H1 (cell line): ENCODE measurements at regions not wholly inside any gene's neighbourhood (a gene's known extent, or its start where the extent isn't known, plus 50 kb on each side); places are given as distances from the start of the nearest gene placed in this dataset.

Source experiments
- CTCF ChIA-PET: fragments of 300-600 bp; sonication (Branson Sonifier 250); formaldehyde crosslinking; loops from one replicate; lab custom pipeline; 2021; ENCODE audit not compliant: partially characterized antibody; lab: Charles Lee
- POLR2A ChIA-PET: fragments of 300-600 bp; sonication (Branson Sonifier 250); formaldehyde crosslinking; loops from one replicate; lab custom pipeline; 2021; ENCODE audit warnings: inconsistent platforms; ENCODE audit not compliant: partially characterized antibody; lab: Charles Lee
- DNase-seq, 2 experiments: peaks; one replicate each; pipeline versions ENCODE4 v3.0.0 to v3.0.0-alpha.2; 2010 to 2022; ENCODE audit warnings: low spot score in 2 of 2, low read depth in 1 of 2, mixed read lengths in 1 of 2
- FAIRE-seq: peaks from 2 replicates; lab custom pipeline; 2011; peaks lifted over from hg19 to GRCh38; lab: Jason Lieb, UNC
- H2AFZ ChIP-seq: 2 replicates; pipeline ENCODE4 v1.8.1; 2012; ENCODE audit warnings: low read length, inconsistent platforms
- H2AK5ac ChIP-seq: 2 replicates; pipeline ENCODE4 v1.6.1; 2013; ENCODE audit warnings: low read depth, low read length
- H2BK120ac ChIP-seq: replicated peaks from 2 replicates; pipeline ENCODE3; 2013; ENCODE audit warnings: low read depth, low read length, inconsistent platforms
- H2BK12ac ChIP-seq: 2 replicates; pipeline ENCODE4 v1.6.1; 2013; ENCODE audit warnings: low read depth, low read length
- H2BK15ac ChIP-seq: 2 replicates; pipeline ENCODE4 v1.6.1; 2013; ENCODE audit warnings: low read length
- H2BK20ac ChIP-seq: 2 replicates; pipeline ENCODE4 v1.6.1; 2013; ENCODE audit warnings: low read length
- H2BK5ac ChIP-seq: 2 replicates; pipeline ENCODE4 v1.6.1; 2013; ENCODE audit warnings: low read depth, low read length
- H3K14ac ChIP-seq: 2 replicates; pipeline ENCODE4 v1.6.1; 2013; ENCODE audit warnings: inconsistent platforms; ENCODE audit not compliant: insufficient read length
- H3K18ac ChIP-seq: 2 replicates; pipeline ENCODE4 v1.6.1; 2013; ENCODE audit warnings: low read length; ENCODE audit errors: extremely low read depth
- H3K23ac ChIP-seq: 2 replicates; pipeline ENCODE4 v1.6.1; 2013; ENCODE audit warnings: inconsistent platforms; ENCODE audit not compliant: insufficient read length
- H3K23me2 ChIP-seq: 2 replicates; pipeline ENCODE4 v1.6.1; 2013; ENCODE audit warnings: low read depth, low read length
- H3K27ac ChIP-seq: 2 replicates; pipeline ENCODE4 v1.6.1; 2011; ENCODE audit warnings: low read depth, low read length, inconsistent platforms
- H3K27me3 ChIP-seq, 4 experiments: replicated peaks in 1 of 4; 1 replicate in 1 of 4; 2 replicates in 3 of 4; pipeline versions ENCODE4 v1.6.1 to v1.8.1; 2011 to 2013; ENCODE audit warnings: low read length in 3 of 4, mild to moderate bottlenecking in 3 of 4, inconsistent platforms in 2 of 4, mixed read lengths in 2 of 4, moderate library complexity in 1 of 4; ENCODE audit not compliant: control insufficient read depth in 3 of 4, insufficient read depth in 3 of 4; ENCODE audit errors: extremely low read depth in 1 of 4
- H3K36me3 ChIP-seq, 4 experiments: 2 replicates each; pipeline versions ENCODE4 v1.6.1 to v1.8.1; 2011 to 2013; ENCODE audit warnings: mild to moderate bottlenecking in 4 of 4, low read length in 3 of 4, moderate library complexity in 2 of 4, control low read depth in 1 of 4, inconsistent platforms in 1 of 4; ENCODE audit not compliant: insufficient read depth in 4 of 4, control insufficient read depth in 2 of 4
- H3K4ac ChIP-seq: replicated peaks from 2 replicates; pipeline ENCODE3; 2013; ENCODE audit warnings: low read length, low read depth, mixed read lengths, inconsistent platforms; ENCODE audit not compliant: insufficient read length
- H3K4me1 ChIP-seq, 4 experiments: replicated peaks in 1 of 4; 1 replicate in 1 of 4; 2 replicates in 3 of 4; pipeline versions ENCODE4 v1.6.1 to v1.8.1; 2011 to 2013; ENCODE audit warnings: low read length in 3 of 4, inconsistent platforms in 2 of 4, mixed read lengths in 1 of 4; ENCODE audit not compliant: insufficient read depth in 4 of 4, control insufficient read depth in 3 of 4
- H3K4me2 ChIP-seq, 2 experiments: 2 replicates each; pipeline versions ENCODE4 v1.6.1 to v1.8.1; 2011 to 2013; ENCODE audit warnings: low read depth in 2 of 2, low read length in 2 of 2, control low read depth in 1 of 2, inconsistent platforms in 1 of 2, mild to moderate bottlenecking in 1 of 2; ENCODE audit not compliant: insufficient read depth in 1 of 2
- H3K4me3 ChIP-seq, 4 experiments: fragments of 200-600, 300-600 bp in 1 of 4; sonication (generic), shearing (Covaris generic), sonication (Bioruptor Twin) in 1 of 4; 2 replicates each; pipeline versions ENCODE4 v1.5.1 to v1.8.1; 2011 to 2016; ENCODE audit warnings: low read length in 4 of 4, low read depth in 3 of 4, control low read depth in 2 of 4, inconsistent platforms in 2 of 4, mild to moderate bottlenecking in 2 of 4, mixed read lengths in 1 of 4, moderate library complexity in 1 of 4; ENCODE audit not compliant: insufficient read depth in 2 of 4; ENCODE audit errors: extremely low read depth in 1 of 4
- H3K56ac ChIP-seq: replicated peaks from 2 replicates; pipeline ENCODE3; 2013; ENCODE audit warnings: low read depth, mild to moderate bottlenecking, mixed read lengths, low read length, inconsistent platforms; ENCODE audit not compliant: insufficient read length
- H3K79me1 ChIP-seq: 2 replicates; pipeline ENCODE4 v1.6.1; 2013; ENCODE audit warnings: low read depth, low read length, control low read depth
- H3K79me2 ChIP-seq, 2 experiments: 2 replicates each; pipeline versions ENCODE4 v1.6.1 to v1.8.1; 2012 to 2013; ENCODE audit warnings: low read length in 2 of 2, mild to moderate bottlenecking in 2 of 2, inconsistent platforms in 1 of 2; ENCODE audit not compliant: insufficient read depth in 2 of 2, control insufficient read depth in 1 of 2
- H3K9ac ChIP-seq, 4 experiments: replicated peaks in 1 of 4; 1 replicate in 1 of 4; 2 replicates in 3 of 4; pipeline versions ENCODE4 v1.6.1 to v1.8.1; 2011 to 2013; ENCODE audit warnings: low read depth in 3 of 4, low read length in 3 of 4, control low read depth in 2 of 4, mild to moderate bottlenecking in 2 of 4, moderate library complexity in 2 of 4, inconsistent platforms in 1 of 4; ENCODE audit errors: extremely low read depth in 1 of 4
- H3K9me3 ChIP-seq, 2 experiments: 2 replicates each; pipeline versions ENCODE4 v1.6.1 to v1.8.1; 2012 to 2013; ENCODE audit warnings: mild to moderate bottlenecking in 2 of 2, moderate library complexity in 2 of 2, control low read depth in 1 of 2, inconsistent platforms in 1 of 2, low read depth in 1 of 2, low read length in 1 of 2, mixed read lengths in 1 of 2; ENCODE audit not compliant: insufficient read depth in 2 of 2
- H4K20me1 ChIP-seq, 2 experiments: replicated peaks in 1 of 2; 2 replicates each; pipeline versions ENCODE3 to v1.8.1; 2011 to 2013; ENCODE audit warnings: inconsistent platforms in 2 of 2, low read length in 2 of 2, mild to moderate bottlenecking in 1 of 2; ENCODE audit not compliant: insufficient read depth in 2 of 2, control insufficient read depth in 1 of 2
- H4K5ac ChIP-seq: 2 replicates; pipeline ENCODE4 v1.6.1; 2013; ENCODE audit warnings: low read length, low read depth, mixed read lengths, inconsistent platforms; ENCODE audit not compliant: insufficient read length
- H4K8ac ChIP-seq: 2 replicates; pipeline ENCODE4 v1.8.0; 2013; ENCODE audit warnings: mild to moderate bottlenecking, moderate library complexity, low read length, inconsistent platforms; ENCODE audit not compliant: insufficient read depth; ENCODE audit errors: extremely low read depth
- H4K91ac ChIP-seq: replicated peaks from 2 replicates; pipeline ENCODE3; 2013; ENCODE audit warnings: low read length, mixed read lengths, inconsistent platforms; ENCODE audit not compliant: insufficient read length
- NANOG ChIP-seq: IDR thresholded peaks from 2 replicates; pipeline ENCODE4 v1.6.1; 2011; ENCODE audit warnings: low read length, low read depth, mild to moderate bottlenecking, inconsistent platforms; ENCODE audit not compliant: insufficient read depth, poor library complexity, severe bottlenecking
- RFX5 ChIP-seq: IDR thresholded peaks from 2 replicates; pipeline ENCODE4 v1.6.1; 2011; ENCODE audit warnings: low read depth, low read length, improper control_type of control experiment, borderline replicate concordance
- WGBS, 2 experiments: shearing (Covaris generic) in 1 of 2; methylation state at CpG; one replicate each; pipeline versions ENCODE4 v1.1.6 to v1.1.7; 2013 to 2015; ENCODE audit warnings: low lambda C conversion rate in 2 of 2, mixed read lengths in 2 of 2, inconsistent platforms in 1 of 2, low coverage in 1 of 2, missing lambda C conversion rate in 1 of 2; ENCODE audit not compliant: insufficient replicate concordance in 2 of 2, insufficient coverage in 1 of 2, insufficient read length in 1 of 2; ENCODE audit errors: extremely low coverage in 1 of 2, missing lambda C conversion rate in 1 of 2; 5-methylcytosine and 5-hydroxymethylcytosine counted together

GRCh38 chr2:123362671-123363440 lies 662.2 kb upstream of the CNTNAP5 start:
- no peaks in the 10 kb centered on the region for H3K79me1 ChIP-seq
- H2AFZ ChIP-seq, result no peak overlapping the region
- WGBS, 2 experiments, result 91% methylated on average over 8 of the region's 8 CpGs; no CpG with 5 or more reads in 1 of the 2 experiments
- H3K27ac ChIP-seq, result no peak overlapping the region
- H4K20me1 ChIP-seq, result no peaks in the 10 kb centered on the region
- H4K5ac ChIP-seq, result no peak overlapping the region
- no peak overlapping the region for H3K56ac ChIP-seq
- DNase-seq (no peak), FAIRE-seq (no peak)
- no peaks in the 10 kb centered on the region for H3K36me3 ChIP-seq
- H3K4ac ChIP-seq, result no peak overlapping the region
- no peak overlapping the region for H4K91ac ChIP-seq
- H3K23ac ChIP-seq, result no peak overlapping the region
- no peaks in the 10 kb centered on the region for H3K4me1 ChIP-seq
- H2BK120ac ChIP-seq, result no peak overlapping the region
- H3K4me3 ChIP-seq, result no peak overlapping the region
- ChIA-PET POLR2A (no interaction called here), CTCF (no interaction called here)
- H2BK20ac ChIP-seq, result no peak overlapping the region
- H2BK5ac ChIP-seq, result no peak overlapping the region
- no peak overlapping the region for H3K4me2 ChIP-seq
- no peak overlapping the region for H3K18ac ChIP-seq
- no peak overlapping the region for H2BK12ac ChIP-seq
- H3K9ac ChIP-seq, result no peak overlapping the region
- H2BK15ac ChIP-seq, result no peak overlapping the region
- H2AK5ac ChIP-seq, result no peak overlapping the region
- no peaks in the 10 kb centered on the region for H3K9me3 ChIP-seq
- H3K27me3 ChIP-seq, result no peaks in the 10 kb centered on the region
- H3K79me2 ChIP-seq, result no peaks in the 10 kb centered on the region
- H3K23me2 ChIP-seq, result no peaks in the 10 kb centered on the region
- no peak overlapping the region for H4K8ac ChIP-seq
- no peak overlapping the region for H3K14ac ChIP-seq
- TF ChIP-seq NANOG, result no peak
- no peak for TF ChIP-seq RFX5
